ENCODE measurements at regions not wholly inside any gene's neighbourhood (a gene's known extent, or its start where the extent isn't known, plus 50 kb on each side); places are given as distances from the start of the nearest gene placed in this dataset.

DNA sequence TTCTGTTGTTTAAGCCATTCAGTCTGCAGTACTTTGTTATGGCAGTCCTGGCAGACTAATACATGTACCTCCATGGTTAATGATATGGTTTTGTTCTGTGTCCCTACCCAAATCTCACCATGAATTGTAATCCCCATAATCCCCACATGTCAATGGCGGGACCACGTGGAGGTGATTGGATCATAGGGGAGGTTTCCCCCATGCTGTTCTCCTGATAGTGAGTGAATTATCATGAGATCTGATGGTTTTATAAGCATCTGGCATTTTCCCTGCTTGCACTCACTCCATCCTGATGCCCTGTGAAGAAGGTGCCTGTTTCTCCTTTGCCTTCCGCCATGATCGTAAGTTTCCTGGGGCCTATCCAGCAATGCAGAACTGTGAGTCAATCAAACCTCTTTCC is 57.5 kb upstream of the NT5E start:
- no peak overlapping the region for H3K4me3 ChIP-seq
- peaks cover 0 to 2% (median 0%) of the 10 kb centered on the region in 3 donors for H3K27me3 ChIP-seq (ENCODE audit: insufficient read depth in 3 of 3, low read length in 2 of 3)
- H3K36me3 ChIP-seq (ENCODE audit: insufficient read depth in 1 of 2, low read depth in 1 of 2), result no peaks in the 10 kb centered on the region
- intact Hi-C loops (cut with DNase I), result no loop called here
- TF ChIP-seq, protein P1, sequence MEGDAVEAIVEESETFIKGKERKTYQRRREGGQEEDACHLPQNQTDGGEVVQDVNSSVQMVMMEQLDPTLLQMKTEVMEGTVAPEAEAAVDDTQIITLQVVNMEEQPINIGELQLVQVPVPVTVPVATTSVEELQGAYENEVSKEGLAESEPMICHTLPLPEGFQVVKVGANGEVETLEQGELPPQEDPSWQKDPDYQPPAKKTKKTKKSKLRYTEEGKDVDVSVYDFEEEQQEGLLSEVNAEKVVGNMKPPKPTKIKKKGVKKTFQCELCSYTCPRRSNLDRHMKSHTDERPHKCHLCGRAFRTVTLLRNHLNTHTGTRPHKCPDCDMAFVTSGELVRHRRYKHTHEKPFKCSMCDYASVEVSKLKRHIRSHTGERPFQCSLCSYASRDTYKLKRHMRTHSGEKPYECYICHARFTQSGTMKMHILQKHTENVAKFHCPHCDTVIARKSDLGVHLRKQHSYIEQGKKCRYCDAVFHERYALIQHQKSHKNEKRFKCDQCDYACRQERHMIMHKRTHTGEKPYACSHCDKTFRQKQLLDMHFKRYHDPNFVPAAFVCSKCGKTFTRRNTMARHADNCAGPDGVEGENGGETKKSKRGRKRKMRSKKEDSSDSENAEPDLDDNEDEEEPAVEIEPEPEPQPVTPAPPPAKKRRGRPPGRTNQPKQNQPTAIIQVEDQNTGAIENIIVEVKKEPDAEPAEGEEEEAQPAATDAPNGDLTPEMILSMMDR (IDR thresholded peaks at IDR 0.05), result no peak
- 79 to 95% (median 89%) methylated on average over 4 of the region's 4 CpGs for WGBS, 3 donors
- peaks cover under 1% of the 10 kb centered on the region for H3K9me3 ChIP-seq
- ATAC-seq (no peak), DNase-seq (no peak)
- no peak overlapping the region for H3K27ac ChIP-seq
- no peaks in the 10 kb centered on the region for H3K4me1 ChIP-seq

DNA sequence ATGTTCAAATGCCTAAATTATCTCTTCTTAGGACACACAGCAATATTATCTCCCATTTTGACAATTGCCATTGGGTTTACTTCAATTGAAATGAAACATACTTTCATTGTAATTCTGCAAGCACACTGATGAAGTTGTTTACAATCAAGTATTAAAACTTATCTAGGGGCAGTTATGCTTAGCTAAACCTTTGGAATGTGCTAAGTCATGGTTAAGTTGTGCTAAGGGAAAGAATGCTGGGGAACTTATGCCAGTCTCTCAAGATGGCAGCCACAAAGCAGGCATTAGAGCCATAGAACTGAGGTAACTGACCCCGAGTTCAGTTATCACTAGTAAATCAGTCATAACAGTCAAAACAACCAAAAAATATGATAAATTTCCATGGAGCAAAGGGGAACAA is 59.1 kb upstream of the NT5E start:
- ATAC-seq, result no peak
- H3K27ac ChIP-seq, result no peak overlapping the region
- intact Hi-C loops (cut with DNase I), result no loop called here
- H3K9me3 ChIP-seq, result no peaks in the 10 kb centered on the region
- no peaks in the 10 kb centered on the region for H3K4me1 ChIP-seq
- H3K27me3 ChIP-seq (ENCODE audit: insufficient read depth in 3 of 3, low read length in 2 of 3), result peaks cover 0 to 2% (median 0%) of the 10 kb centered on the region in 3 donors
- no peaks in the 10 kb centered on the region for H3K36me3 ChIP-seq (ENCODE audit: insufficient read depth in 1 of 2, low read depth in 1 of 2)
- WGBS, 3 donors, result 67 to 85% (median 82%) methylated on average over 1 of the region's 1 CpG
- TF ChIP-seq, protein P1 (IDR thresholded peaks at IDR 0.05), result no peak
- no peak overlapping the region for H3K4me3 ChIP-seq
- DNase-seq, result no peak

DNA sequence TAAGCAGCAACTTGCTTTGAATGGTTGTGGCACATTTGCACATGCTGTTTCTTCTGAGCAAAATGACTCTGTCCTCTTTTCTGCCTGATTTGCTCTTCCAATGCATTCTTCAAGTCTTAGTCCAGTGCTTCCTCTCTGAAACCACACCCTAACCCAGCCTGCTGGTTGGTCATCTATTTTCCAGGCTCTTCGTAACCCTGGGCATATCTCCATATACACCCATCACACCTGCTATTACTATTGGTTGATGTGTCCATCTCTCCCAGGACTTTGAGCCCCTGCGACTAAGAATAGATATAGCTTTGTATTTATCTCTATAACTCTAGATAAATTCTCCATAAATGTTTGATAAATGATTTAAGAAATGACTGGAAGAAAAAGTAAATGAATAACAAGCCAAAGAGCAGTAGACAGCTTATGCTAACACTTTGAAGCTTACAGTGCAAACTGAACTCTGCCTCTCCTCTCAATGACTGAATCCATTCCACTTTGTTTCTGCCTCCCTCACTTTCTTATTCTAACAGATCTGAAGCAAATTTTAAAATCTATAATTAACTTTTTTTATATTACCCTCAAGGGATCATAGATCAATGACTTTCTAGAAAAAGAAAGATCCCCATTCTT is 59.7 kb upstream of the NT5E start:
- Histone ChIP-seq H3K27ac (no peak overlapping the region), H3K9me3 (no peaks in the 10 kb centered on the region), H3K4me3 (no peak overlapping the region), H3K36me3 (ENCODE audit: insufficient read depth in 1 of 2, low read depth in 1 of 2) (no peaks in the 10 kb centered on the region), H3K27me3 (ENCODE audit: insufficient read depth in 3 of 3, low read length in 2 of 3) (peaks cover 0 to 2% (median 0%) of the 10 kb centered on the region in 3 donors), H3K4me1 (no peaks in the 10 kb centered on the region)
- ATAC-seq, result no peak
- WGBS, 3 donors, result 68 to 79% (median 73%) methylated on average over 2 of the region's 2 CpGs
- TF ChIP-seq, protein P1 (IDR thresholded peaks at IDR 0.05), result no peak
- DNase-seq, result no peak
- intact Hi-C loops (cut with DNase I), result no loop called here

DNA sequence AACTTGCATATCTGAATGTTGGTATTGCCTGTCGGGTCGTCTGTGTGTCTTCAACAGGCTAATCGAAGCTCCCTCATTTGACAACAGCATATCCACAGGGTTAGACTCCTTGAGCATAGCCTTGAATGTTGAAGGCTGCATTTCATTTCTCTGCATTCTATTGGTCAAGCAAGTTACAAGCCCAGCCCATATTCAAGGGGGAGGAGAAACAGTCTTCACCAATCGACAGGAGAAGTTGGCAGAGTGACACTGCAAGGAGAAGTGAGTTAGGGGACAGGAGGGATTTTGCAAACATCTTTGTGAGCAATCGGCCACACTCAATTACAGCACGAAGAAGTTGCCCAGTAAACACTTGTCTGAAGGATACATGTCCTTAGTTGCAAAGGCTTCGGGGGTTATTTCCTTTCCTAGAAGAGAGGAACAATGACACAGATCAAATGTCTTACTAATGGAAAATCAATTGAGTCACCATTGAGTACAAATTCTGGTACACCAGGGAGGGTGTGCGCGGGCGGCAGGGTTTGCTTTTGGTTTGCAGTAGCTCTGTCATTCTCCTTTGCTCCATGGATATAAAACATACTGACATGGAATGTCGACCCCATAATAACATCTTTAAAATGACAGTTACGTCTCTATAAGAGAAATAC is 60.6 kb upstream of the NT5E start:
- Histone ChIP-seq H3K27me3 (ENCODE audit: insufficient read depth in 3 of 3, low read length in 2 of 3) (peaks cover 0 to 2% (median 0%) of the 10 kb centered on the region in 3 donors), H3K4me3 (no peak overlapping the region), H3K4me1 (no peaks in the 10 kb centered on the region), H3K9me3 (no peaks in the 10 kb centered on the region), H3K36me3 (ENCODE audit: insufficient read depth in 1 of 2, low read depth in 1 of 2) (no peaks in the 10 kb centered on the region), H3K27ac (no peak overlapping the region)
- intact Hi-C loops (cut with DNase I), result no loop called here
- WGBS, 3 donors, result 84 to 86% (median 85%) methylated on average over 12 of the region's 12 CpGs
- TF ChIP-seq, protein P1 (IDR thresholded peaks at IDR 0.05), result no peak
- no peak for ATAC-seq
- DNase-seq, result no peak
